CD4-positive, alpha-beta T cell (primary cell): ENCODE measurements at regions not wholly inside any gene's neighbourhood (a gene's known extent, or its start where the extent isn't known, plus 50 kb on each side); places are given as distances from the start of the nearest gene placed in this dataset.

Experiments used
- ATAC-seq: fragments of 200-7000 bp; cut with Tn5 transposase; one replicate; pipeline ENCODE4 v1.10.0; 2022; ENCODE audit warnings: mild to moderate bottlenecking; ENCODE audit not compliant: poor library complexity
- CTCF ChIA-PET: fragments of 350-600 bp; sonication (Branson Sonifier 250); formaldehyde crosslinking; loops from one replicate; lab custom pipeline; 2021; ENCODE audit warnings: antibody characterized with exemption, inconsistent platforms; lab: Charles Lee
- POLR2A ChIA-PET: fragments of 350-600 bp; sonication (Branson Sonifier 250); formaldehyde crosslinking; loops from one replicate; lab custom pipeline; 2021; ENCODE audit warnings: antibody characterized with exemption, inconsistent platforms; lab: Charles Lee
- DNase-seq, 14 experiments: peaks; one replicate each; pipeline ENCODE4 v3.0.0-alpha.2; 2013 to 2020; ENCODE audit warnings: mixed read lengths in 2 of 14
- H3K27ac ChIP-seq, 2 donors: one replicate each; pipeline versions ENCODE4 v1.5.1 to v1.7.0; 2013; ENCODE audit warnings: low read length in 2 of 2, low read depth in 1 of 2, mild to moderate bottlenecking in 1 of 2
- H3K27me3 ChIP-seq, 2 experiments: 1 replicate in 1 of 2; 2 replicates in 1 of 2; pipeline versions ENCODE4 v1.6.1 to v1.7.0; 2013; ENCODE audit warnings: low read length in 2 of 2, control low read depth in 1 of 2, mild to moderate bottlenecking in 1 of 2, moderate library complexity in 1 of 2; ENCODE audit not compliant: insufficient read depth in 2 of 2, control insufficient read depth in 1 of 2
- H3K36me3 ChIP-seq: one replicate; pipeline ENCODE4 v1.6.1; 2013; ENCODE audit warnings: low read length, control low read depth; ENCODE audit not compliant: insufficient read depth
- H3K4me1 ChIP-seq: one replicate; pipeline ENCODE4 v1.6.1; 2013; ENCODE audit warnings: low read length, control low read depth; ENCODE audit not compliant: insufficient read depth
- H3K4me3 ChIP-seq: one replicate; pipeline ENCODE4 v1.5.1; 2013; ENCODE audit warnings: mild to moderate bottlenecking, low read length, moderate library complexity
- H3K9me3 ChIP-seq, 2 experiments: 1 replicate in 1 of 2; 2 replicates in 1 of 2; pipeline versions ENCODE4 v1.6.1 to v1.7.0; 2013; ENCODE audit warnings: low read length in 2 of 2, mild to moderate bottlenecking in 2 of 2, control low read depth in 1 of 2, moderate library complexity in 1 of 2; ENCODE audit not compliant: control insufficient read depth in 1 of 2, insufficient read depth in 1 of 2
- H3K27ac Mint-ChIP-seq: one replicate; pipeline ENCODE4 v1.8.0; 2020; ENCODE audit warnings: mixed read lengths
- H3K27me3 Mint-ChIP-seq: one replicate; pipeline ENCODE4 v1.8.0; 2021; ENCODE audit warnings: mixed read lengths
- H3K36me3 Mint-ChIP-seq: one replicate; pipeline ENCODE4 v1.8.0; 2021; ENCODE audit warnings: low read depth, mixed read lengths
- H3K4me1 Mint-ChIP-seq: one replicate; pipeline ENCODE4 v1.8.0; 2021; ENCODE audit warnings: low read depth, mixed read lengths
- H3K4me3 Mint-ChIP-seq: one replicate; pipeline ENCODE4 v1.8.0; 2020; ENCODE audit warnings: mild to moderate bottlenecking, mixed read lengths
- H3K9me3 Mint-ChIP-seq: one replicate; pipeline ENCODE4 v1.8.0; 2020; ENCODE audit warnings: mixed read lengths
- intact Hi-C, 2 experiments: fragments of 100-400 bp; cut with DNase I in 1 of 2; cut with micrococcal nuclease in 1 of 2; formaldehyde crosslinking; loops; one replicate each; pipeline versions ENCODE4 v1.15.1 to v1.9.0; 2023 to 2025; cut with DNase I, micrococcal nuclease
- TF ChIP-seq, protein P1 (sequence below): fragments of 200-600 bp; IDR thresholded peaks from one replicate; pipeline ENCODE4 v1.8.0; 2022; ENCODE audit warnings: antibody characterized with exemption, mild to moderate bottlenecking

DNA sequence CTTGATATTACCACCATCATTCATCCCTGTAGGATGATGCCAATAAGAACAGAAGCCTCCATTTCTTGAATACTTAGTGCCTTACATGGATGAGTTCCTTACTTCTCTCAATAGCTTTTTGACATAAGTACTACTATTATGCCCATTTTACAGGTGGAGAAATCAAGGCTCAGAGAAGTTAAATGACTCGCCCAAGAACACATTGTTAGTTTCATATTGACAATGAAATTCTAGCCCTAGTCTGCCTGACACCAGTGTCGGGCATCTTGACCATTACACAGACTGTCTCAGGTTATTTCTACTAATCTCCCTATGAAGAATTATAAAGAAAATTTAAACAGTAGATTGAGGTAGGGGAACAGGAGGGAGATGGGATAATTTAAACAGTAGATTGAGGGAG, 52.5 kb upstream of the ARL8B start:
- TF ChIP-seq, protein P1, sequence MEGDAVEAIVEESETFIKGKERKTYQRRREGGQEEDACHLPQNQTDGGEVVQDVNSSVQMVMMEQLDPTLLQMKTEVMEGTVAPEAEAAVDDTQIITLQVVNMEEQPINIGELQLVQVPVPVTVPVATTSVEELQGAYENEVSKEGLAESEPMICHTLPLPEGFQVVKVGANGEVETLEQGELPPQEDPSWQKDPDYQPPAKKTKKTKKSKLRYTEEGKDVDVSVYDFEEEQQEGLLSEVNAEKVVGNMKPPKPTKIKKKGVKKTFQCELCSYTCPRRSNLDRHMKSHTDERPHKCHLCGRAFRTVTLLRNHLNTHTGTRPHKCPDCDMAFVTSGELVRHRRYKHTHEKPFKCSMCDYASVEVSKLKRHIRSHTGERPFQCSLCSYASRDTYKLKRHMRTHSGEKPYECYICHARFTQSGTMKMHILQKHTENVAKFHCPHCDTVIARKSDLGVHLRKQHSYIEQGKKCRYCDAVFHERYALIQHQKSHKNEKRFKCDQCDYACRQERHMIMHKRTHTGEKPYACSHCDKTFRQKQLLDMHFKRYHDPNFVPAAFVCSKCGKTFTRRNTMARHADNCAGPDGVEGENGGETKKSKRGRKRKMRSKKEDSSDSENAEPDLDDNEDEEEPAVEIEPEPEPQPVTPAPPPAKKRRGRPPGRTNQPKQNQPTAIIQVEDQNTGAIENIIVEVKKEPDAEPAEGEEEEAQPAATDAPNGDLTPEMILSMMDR: no peak
- Histone ChIP-seq H3K4me3 (no peak overlapping the region), H3K36me3 (no peaks in the 10 kb centered on the region), H3K27me3 (peaks cover 0 to 3% of the 10 kb centered on the region in 2 experiments), H3K9me3 (no peaks in the 10 kb centered on the region), H3K27ac (no peak overlapping the region), H3K4me1 (no peaks in the 10 kb centered on the region)
- intact Hi-C loops: no loop called here
- Mint-ChIP-seq H3K27me3 (no peaks in the 10 kb centered on the region), H3K36me3 (no peaks in the 10 kb centered on the region), H3K4me1 (no peaks in the 10 kb centered on the region), H3K27ac (no peak overlapping the region), H3K9me3 (no peaks in the 10 kb centered on the region), H3K4me3 (no peak overlapping the region)
- ATAC-seq (no peak), DNase-seq (no peak)
- POLR2A ChIA-PET: no interaction called here
- CTCF ChIA-PET: no interaction called here

DNA sequence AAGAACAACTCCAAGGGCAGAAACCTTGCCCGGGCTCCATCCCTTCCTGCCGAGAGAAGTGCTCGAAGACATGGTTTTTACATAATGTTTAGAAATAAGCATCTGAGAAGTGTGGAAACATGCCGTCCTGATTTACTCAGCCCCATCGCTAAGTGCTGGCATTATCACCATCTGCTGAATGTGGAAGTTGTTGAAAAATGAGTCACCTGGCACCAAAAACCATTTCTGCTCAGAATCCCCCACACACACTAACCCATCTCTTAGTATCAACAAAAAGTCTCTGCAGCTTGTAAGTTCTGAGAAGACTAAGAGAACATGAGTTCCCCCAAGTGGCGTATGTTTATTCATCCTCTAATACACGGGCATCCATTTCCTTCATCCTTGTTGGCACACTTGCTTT, 51.0 kb upstream of the ARL8B start:
- Histone ChIP-seq H3K4me1 (no peaks in the 10 kb centered on the region), H3K9me3 (no peaks in the 10 kb centered on the region), H3K36me3 (no peaks in the 10 kb centered on the region), H3K27ac (no peak overlapping the region), H3K27me3 (peaks cover 0 to 3% of the 10 kb centered on the region in 2 experiments), H3K4me3 (no peak overlapping the region)
- ChIA-PET POLR2A (no interaction called here), CTCF (no interaction called here)
- Mint-ChIP-seq H3K4me3 (no peak overlapping the region), H3K4me1 (no peaks in the 10 kb centered on the region), H3K27ac (no peak overlapping the region), H3K36me3 (no peaks in the 10 kb centered on the region), H3K27me3 (no peaks in the 10 kb centered on the region), H3K9me3 (no peaks in the 10 kb centered on the region)
- DNase-seq: no peak
- no peak for ATAC-seq
- intact Hi-C loops: no loop called here
- TF ChIP-seq, protein P1: no peak

DNA sequence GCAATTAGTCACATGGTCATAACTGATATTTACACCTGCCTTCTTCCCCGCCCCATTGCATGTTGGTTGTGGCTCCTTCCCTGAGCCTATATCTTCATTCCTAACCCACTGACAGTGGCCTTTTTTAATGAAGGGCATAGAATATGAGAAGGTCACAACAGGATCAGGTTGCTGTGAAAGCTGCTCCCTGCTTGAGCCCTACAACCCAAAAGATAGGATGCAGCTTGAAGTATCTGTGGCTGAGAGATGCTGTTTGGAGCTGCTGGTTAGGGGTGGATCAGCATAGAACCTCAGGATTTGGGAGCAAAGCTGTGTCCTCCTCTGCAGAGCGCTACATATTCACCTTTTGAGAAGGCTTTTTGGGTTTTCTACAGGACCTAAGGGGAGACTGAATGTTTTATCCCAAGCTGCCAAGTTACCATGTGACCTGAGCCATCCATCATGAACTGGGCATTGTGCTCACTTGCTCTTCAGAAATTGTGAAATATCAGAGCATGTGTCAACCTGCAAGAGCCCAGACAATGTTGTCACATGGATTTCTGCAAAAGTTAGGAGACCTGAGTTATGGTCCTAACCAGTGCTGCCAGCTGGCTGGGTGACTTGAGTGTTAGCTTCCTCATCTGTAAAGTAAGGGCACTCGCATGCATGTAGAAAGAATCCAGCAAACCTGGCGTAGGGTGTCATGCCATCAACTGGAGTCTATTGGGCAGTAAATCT, 49.8 kb upstream of the ARL8B start:
- no peaks in the 10 kb centered on the region for H3K36me3 Mint-ChIP-seq
- no peaks in the 10 kb centered on the region for H3K4me1 Mint-ChIP-seq
- H3K4me1 ChIP-seq: no peaks in the 10 kb centered on the region
- no peaks in the 10 kb centered on the region for H3K27me3 Mint-ChIP-seq
- intact Hi-C loops: no loop called here
- ATAC-seq (no peak), DNase-seq (no peak)
- H3K27ac ChIP-seq: no peak overlapping the region
- no peaks in the 10 kb centered on the region for H3K9me3 Mint-ChIP-seq
- no peaks in the 10 kb centered on the region for H3K9me3 ChIP-seq
- ChIA-PET CTCF (no interaction called here), POLR2A (no interaction called here)
- no peaks in the 10 kb centered on the region for H3K36me3 ChIP-seq
- H3K4me3 Mint-ChIP-seq: no peak overlapping the region
- H3K27me3 ChIP-seq: peaks cover 0 to 3% of the 10 kb centered on the region in 2 experiments
- TF ChIP-seq, protein P1: no peak
- no peak overlapping the region for H3K4me3 ChIP-seq
- no peak overlapping the region for H3K27ac Mint-ChIP-seq
